ENCODE measurements at regions not wholly inside any gene's neighbourhood (a gene's known extent, or its start where the extent isn't known, plus 50 kb on each side); places are given as distances from the start of the nearest gene placed in this dataset.
A peak's percentile ranks its signal among the peaks of the same experiment; 100 is the strongest.

DNA sequence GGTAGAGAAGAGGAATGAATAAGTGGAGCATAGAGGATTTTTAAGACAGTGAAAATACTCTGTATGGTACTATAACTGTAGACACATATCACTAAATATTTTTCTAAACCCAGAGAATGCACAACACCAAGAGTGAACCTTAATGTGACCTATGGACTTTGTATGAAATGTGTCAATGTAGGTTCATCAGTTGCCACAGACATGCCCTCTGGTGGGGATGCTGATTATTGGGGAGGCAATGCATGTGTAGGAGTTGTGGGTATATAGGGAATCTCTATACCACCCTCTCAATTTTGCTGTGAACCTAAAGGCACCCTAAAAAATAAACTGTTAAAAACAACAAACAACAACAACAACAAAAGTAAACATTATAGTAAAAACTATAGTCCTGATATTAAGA lies 293.7 kb downstream of the RNF144B start:
- DNase-seq: no peak
- H3F3A ChIP-seq (ENCODE audit: insufficient read depth, low read length): no peaks in the 10 kb centered on the region; the same call in 1 of the 2 replicates
- H3K9me3 ChIP-seq (replicated peaks; ENCODE audit: insufficient read depth, low read length): no peaks in the 10 kb centered on the region
- no peaks in the 10 kb centered on the region for H4K20me1 ChIP-seq (ENCODE audit: insufficient read depth, low read length)
- no peak overlapping the region for H3K27ac ChIP-seq (ENCODE audit: low read length)
- peaks cover 16% of the 10 kb centered on the region; the same call in 1 of the 2 replicates for H3K4me1 ChIP-seq (ENCODE audit: low read length)
- no peak overlapping the region for H3K4me2 ChIP-seq (ENCODE audit: low read depth, low read length)
- H3K9ac ChIP-seq (ENCODE audit: low read length): no peak overlapping the region
- no peaks in the 10 kb centered on the region for H3K79me2 ChIP-seq (ENCODE audit: low read length)
- H3K36me3 ChIP-seq (replicated peaks; ENCODE audit: insufficient read depth, low read length): no peaks in the 10 kb centered on the region
- H2AFZ ChIP-seq (ENCODE audit: low read length): no peak overlapping the region
- TF ChIP-seq EZH2 (optimal IDR thresholded peaks at IDR 0.05; ENCODE audit: low read depth, low read length): no peak
- TF ChIP-seq, protein P1, sequence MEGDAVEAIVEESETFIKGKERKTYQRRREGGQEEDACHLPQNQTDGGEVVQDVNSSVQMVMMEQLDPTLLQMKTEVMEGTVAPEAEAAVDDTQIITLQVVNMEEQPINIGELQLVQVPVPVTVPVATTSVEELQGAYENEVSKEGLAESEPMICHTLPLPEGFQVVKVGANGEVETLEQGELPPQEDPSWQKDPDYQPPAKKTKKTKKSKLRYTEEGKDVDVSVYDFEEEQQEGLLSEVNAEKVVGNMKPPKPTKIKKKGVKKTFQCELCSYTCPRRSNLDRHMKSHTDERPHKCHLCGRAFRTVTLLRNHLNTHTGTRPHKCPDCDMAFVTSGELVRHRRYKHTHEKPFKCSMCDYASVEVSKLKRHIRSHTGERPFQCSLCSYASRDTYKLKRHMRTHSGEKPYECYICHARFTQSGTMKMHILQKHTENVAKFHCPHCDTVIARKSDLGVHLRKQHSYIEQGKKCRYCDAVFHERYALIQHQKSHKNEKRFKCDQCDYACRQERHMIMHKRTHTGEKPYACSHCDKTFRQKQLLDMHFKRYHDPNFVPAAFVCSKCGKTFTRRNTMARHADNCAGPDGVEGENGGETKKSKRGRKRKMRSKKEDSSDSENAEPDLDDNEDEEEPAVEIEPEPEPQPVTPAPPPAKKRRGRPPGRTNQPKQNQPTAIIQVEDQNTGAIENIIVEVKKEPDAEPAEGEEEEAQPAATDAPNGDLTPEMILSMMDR (IDR thresholded peaks at IDR 0.05; ENCODE audit: low read length): peak; percentile 18
- H3K27me3 ChIP-seq (replicated peaks; ENCODE audit: insufficient read depth, low read length): no peaks in the 10 kb centered on the region
- H3K4me3 ChIP-seq (ENCODE audit: low read length): no peak overlapping the region
- no peaks in the 10 kb centered on the region for H3K9me2 ChIP-seq (replicated peaks; ENCODE audit: insufficient read depth, low read length)

DNA sequence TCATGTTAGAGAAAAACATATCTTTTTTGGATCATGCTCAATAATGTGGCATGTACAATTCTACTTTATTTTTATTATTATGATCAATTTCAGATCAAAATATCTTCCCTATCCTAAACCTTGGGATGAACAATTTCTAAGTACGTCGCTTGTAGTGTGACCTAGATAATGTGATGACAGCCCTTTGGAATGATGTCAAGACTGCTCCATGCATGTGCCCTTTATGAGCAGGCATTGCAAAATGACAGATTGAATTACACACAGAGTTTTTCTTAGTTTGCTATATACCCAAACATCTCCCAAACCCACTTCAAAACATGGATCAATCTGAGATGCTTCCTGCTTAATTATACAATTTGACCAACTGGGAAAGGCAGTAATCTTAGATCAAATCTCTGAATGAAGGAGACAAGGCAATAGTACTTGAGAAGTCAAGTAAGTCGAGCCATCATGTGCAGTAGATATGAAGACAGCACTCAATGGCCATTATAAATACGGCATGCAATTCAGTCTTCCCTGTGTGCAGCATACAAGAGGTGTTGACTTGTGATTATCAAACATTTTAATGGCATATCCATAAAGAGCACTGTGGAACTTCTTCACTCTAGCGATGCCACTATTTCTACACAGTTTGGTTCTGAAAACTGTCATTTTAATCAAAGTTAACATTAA lies 294.8 kb downstream of the RNF144B start:
- no peaks in the 10 kb centered on the region for H3K27me3 ChIP-seq (replicated peaks; ENCODE audit: insufficient read depth, low read length)
- H3K36me3 ChIP-seq (replicated peaks; ENCODE audit: insufficient read depth, low read length): no peaks in the 10 kb centered on the region
- H3K79me2 ChIP-seq (ENCODE audit: low read length): no peaks in the 10 kb centered on the region
- no peak overlapping the region for H3K4me3 ChIP-seq (ENCODE audit: low read length)
- H3K4me2 ChIP-seq (ENCODE audit: low read depth, low read length): no peak overlapping the region
- no peaks in the 10 kb centered on the region for H3K9me2 ChIP-seq (replicated peaks; ENCODE audit: insufficient read depth, low read length)
- H2AFZ ChIP-seq (ENCODE audit: low read length): no peak overlapping the region
- no peaks in the 10 kb centered on the region for H3K9me3 ChIP-seq (replicated peaks; ENCODE audit: insufficient read depth, low read length)
- H3K4me1 ChIP-seq (ENCODE audit: low read length): peaks cover 16% of the 10 kb centered on the region; the same call in 1 of the 2 replicates
- no peaks in the 10 kb centered on the region; the same call in 1 of the 2 replicates for H3F3A ChIP-seq (ENCODE audit: insufficient read depth, low read length)
- H3K9ac ChIP-seq (ENCODE audit: low read length): no peak overlapping the region
- TF ChIP-seq, protein P1 (IDR thresholded peaks at IDR 0.05; ENCODE audit: low read length): no peak
- TF ChIP-seq EZH2phosphoT487 (IDR thresholded peaks at IDR 0.05; ENCODE audit: low read length) (no peak), EZH2 (optimal IDR thresholded peaks at IDR 0.05; ENCODE audit: low read depth, low read length) (no peak)
- no peaks in the 10 kb centered on the region for H4K20me1 ChIP-seq (ENCODE audit: insufficient read depth, low read length)
- no peak for DNase-seq
- no peak overlapping the region for H3K27ac ChIP-seq (ENCODE audit: low read length)

DNA sequence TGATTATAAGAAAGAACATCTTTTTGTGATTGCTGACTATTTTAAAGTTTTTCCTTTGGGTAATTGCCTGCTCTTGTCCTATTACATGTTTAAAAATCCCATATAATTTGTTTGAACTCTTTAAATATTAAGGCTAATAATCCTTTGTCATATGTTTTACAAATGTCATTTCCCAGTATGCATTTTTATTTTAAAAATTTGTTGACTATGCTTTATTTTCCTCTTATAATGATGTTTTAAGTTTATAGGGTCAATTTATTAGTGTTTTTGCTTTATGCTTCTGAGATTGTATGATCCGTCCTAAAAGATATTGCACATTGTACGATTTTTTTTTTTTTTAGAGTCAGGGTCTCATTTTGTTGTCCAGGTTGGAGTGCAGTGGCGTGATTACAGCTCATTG lies 297.2 kb downstream of the RNF144B start:
- no peaks in the 10 kb centered on the region for H3F3A ChIP-seq (ENCODE audit: insufficient read depth, low read length)
- no peak overlapping the region for H2AFZ ChIP-seq (ENCODE audit: low read length)
- no peak overlapping the region for H3K27ac ChIP-seq (ENCODE audit: low read length)
- TF ChIP-seq EZH2phosphoT487 (IDR thresholded peaks at IDR 0.05; ENCODE audit: low read length) (no peak), EZH2 (optimal IDR thresholded peaks at IDR 0.05; ENCODE audit: low read depth, low read length) (no peak)
- TF ChIP-seq, protein P1 (IDR thresholded peaks at IDR 0.05; ENCODE audit: low read length): no peak
- H3K9me2 ChIP-seq (replicated peaks; ENCODE audit: insufficient read depth, low read length): no peaks in the 10 kb centered on the region
- DNase-seq: no peak
- H3K36me3 ChIP-seq (replicated peaks; ENCODE audit: insufficient read depth, low read length): no peaks in the 10 kb centered on the region
- H3K4me1 ChIP-seq (ENCODE audit: low read length): no peaks in the 10 kb centered on the region
- no peak overlapping the region for H3K9ac ChIP-seq (ENCODE audit: low read length)
- H3K4me3 ChIP-seq (ENCODE audit: low read length): no peak overlapping the region
- no peaks in the 10 kb centered on the region for H4K20me1 ChIP-seq (ENCODE audit: insufficient read depth, low read length)
- no peaks in the 10 kb centered on the region for H3K27me3 ChIP-seq (replicated peaks; ENCODE audit: insufficient read depth, low read length)
- no peaks in the 10 kb centered on the region for H3K79me2 ChIP-seq (ENCODE audit: low read length)
- no peak overlapping the region for H3K4me2 ChIP-seq (ENCODE audit: low read depth, low read length)
- H3K9me3 ChIP-seq (replicated peaks; ENCODE audit: insufficient read depth, low read length): no peaks in the 10 kb centered on the region

All from MM.1S (cell line).